GM12878 (cell line): ENCODE measurements at regions not wholly inside any gene's neighbourhood (a gene's known extent, or its start where the extent isn't known, plus 50 kb on each side); places are given as distances from the start of the nearest gene placed in this dataset.

Experiments used
- ATAC-seq: fragments of 200-7000 bp; cut with Tn5 transposase; 3 replicates; pipeline ENCODE4 v1.9.1; 2020; ENCODE audit warnings: mild to moderate bottlenecking, moderate library complexity
- BruUV-seq: library from RNA; stranded (reverse); fragments of 400-500 nt; replicated peaks from 2 replicates; lab custom pipeline; 2021; lab: Mats Ljungman, UMichigan
- CTCF ChIA-PET: fragments of 300-600 bp; sonication (Branson Sonifier 250); formaldehyde crosslinking; extraction: SDS; loops from one replicate; lab custom pipeline; 2021; ENCODE audit warnings: inconsistent platforms; lab: Yijun Ruan, JAX
- POLR2A ChIA-PET: fragments of 350-600 bp; formaldehyde crosslinking; extraction: SDS; loops from one replicate; lab custom pipeline; 2021; ENCODE audit warnings: inconsistent platforms; lab: Charles Lee
- RAD21 ChIA-PET: fragments of 300-600 bp; sonication (Branson Sonifier 250); formaldehyde crosslinking; loops from one replicate; lab custom pipeline; 2023; ENCODE audit warnings: antibody characterized with exemption; ENCODE audit not compliant: unreplicated experiment; lab: Charles Lee
- SMC1A ChIA-PET: fragments of 300-600 bp; sonication (Branson Sonifier 250); formaldehyde crosslinking; loops from one replicate; lab custom pipeline; 2023; ENCODE audit not compliant: unreplicated experiment, uncharacterized antibody; lab: Charles Lee
- DNase-seq: peaks from one replicate; pipeline ENCODE4 v3.0.0-alpha.2; 2011; ENCODE audit warnings: low read depth, low spot score
- FAIRE-seq: peaks from 3 replicates; lab custom pipeline; 2011; peaks lifted over from hg19 to GRCh38; lab: Jason Lieb, UNC
- H2AFZ ChIP-seq: 2 replicates; pipeline ENCODE4 v1.6.0; 2011; ENCODE audit warnings: low read depth, low read length, control low read depth; ENCODE audit not compliant: control insufficient read depth
- H3K27ac ChIP-seq: 2 replicates; pipeline ENCODE4 v1.5.1; 2011; ENCODE audit warnings: control low read depth; ENCODE audit not compliant: control insufficient read depth, insufficient read depth
- H3K27me3 ChIP-seq, 2 experiments: replicated peaks in 1 of 2; 2 replicates each; pipeline versions ENCODE4 v1.6.0 to v1.6.1; 2011; ENCODE audit warnings: low read length in 1 of 2; ENCODE audit not compliant: control insufficient read depth in 2 of 2, insufficient read depth in 2 of 2
- H3K36me3 ChIP-seq, 2 experiments: 2 replicates each; pipeline ENCODE4 v1.5.1; 2011; ENCODE audit warnings: low read length in 1 of 2; ENCODE audit not compliant: control insufficient read depth in 2 of 2, insufficient read depth in 2 of 2
- H3K4me1 ChIP-seq: 2 replicates; pipeline ENCODE4 v1.6.1; 2011; ENCODE audit warnings: mild to moderate bottlenecking, low read length, moderate library complexity, mixed read lengths; ENCODE audit not compliant: control insufficient read depth, insufficient read depth
- H3K4me2 ChIP-seq: 2 replicates; pipeline ENCODE4 v1.6.0; 2011; ENCODE audit warnings: control low read depth; ENCODE audit not compliant: control insufficient read depth, insufficient read depth
- H3K4me3 ChIP-seq: fragments of 200-600 bp; sonication (generic); 2 replicates; pipeline ENCODE4 v1.5.1; 2016
- H3K79me2 ChIP-seq: 2 replicates; pipeline ENCODE4 v1.6.0; 2011; ENCODE audit warnings: low read length; ENCODE audit not compliant: control insufficient read depth, insufficient read depth
- H3K9ac ChIP-seq: 2 replicates; pipeline ENCODE4 v1.8.0; 2011; ENCODE audit warnings: low read length, control low read depth, mixed read lengths; ENCODE audit not compliant: control insufficient read depth, insufficient read depth
- H3K9me3 ChIP-seq: replicated peaks from 3 replicates; pipeline ENCODE4 v1.5.1; 2011; ENCODE audit warnings: mild to moderate bottlenecking, low read length; ENCODE audit not compliant: control insufficient read depth, insufficient read depth
- H4K20me1 ChIP-seq: 2 replicates; pipeline ENCODE4 v1.6.0; 2011; ENCODE audit not compliant: control insufficient read depth, insufficient read depth
- ATF2 ChIP-seq: IDR thresholded peaks from 2 replicates; pipeline ENCODE4 v1.6.1; 2012; ENCODE audit warnings: low read length, inconsistent platforms
- BCL11A ChIP-seq: IDR thresholded peaks from 2 replicates; pipeline ENCODE4 v1.6.1; 2011; ENCODE audit warnings: low read depth, low read length
- CHD1 ChIP-seq: IDR thresholded peaks from 2 replicates; pipeline ENCODE4 v1.6.1; 2012; ENCODE audit warnings: low read depth, low read length, improper control_type of control experiment
- GATAD2B ChIP-seq: fragments of 450-650 bp; conservative IDR thresholded peaks from 2 replicates; pipeline ENCODE4 v1.6.1; 2017; ENCODE audit warnings: low read depth, mild to moderate bottlenecking, moderate library complexity
- HDAC6 ChIP-seq: fragments of 200-600 bp; sonication (generic); IDR thresholded peaks from one replicate; pipeline ENCODE4 v1.8.0; 2017; ENCODE audit warnings: antibody characterized with exemption; ENCODE audit not compliant: unreplicated experiment
- NR2C2 ChIP-seq: IDR thresholded peaks from 2 replicates; pipeline ENCODE4 v1.6.1; 2011; ENCODE audit warnings: borderline replicate concordance, low read depth; ENCODE audit not compliant: control insufficient read depth, insufficient read length
- NR2F1 ChIP-seq: fragments of 450-650 bp; conservative IDR thresholded peaks from 2 replicates; pipeline ENCODE4 v1.6.1; 2017; ENCODE audit warnings: mild to moderate bottlenecking
- POLR2AphosphoS5 ChIP-seq: IDR thresholded peaks from 2 replicates; pipeline ENCODE4 v1.6.1; 2011; ENCODE audit warnings: mild to moderate bottlenecking, low read length, inconsistent platforms
- SUPT20H ChIP-seq: IDR thresholded peaks from 2 replicates; pipeline ENCODE4 v1.6.1; 2011; ENCODE audit warnings: low read depth, mild to moderate bottlenecking, low read length, moderate library complexity, borderline replicate concordance; ENCODE audit not compliant: control insufficient read depth
- TCF3 ChIP-seq: IDR thresholded peaks from 2 replicates; pipeline ENCODE4 v1.6.1; 2012; ENCODE audit warnings: low read depth, mild to moderate bottlenecking, low read length, borderline replicate concordance; ENCODE audit not compliant: insufficient read depth
- ZSCAN29 ChIP-seq: fragments of 450-650 bp; IDR thresholded peaks from 2 replicates; pipeline ENCODE4 v1.6.1; 2017; ENCODE audit warnings: mild to moderate bottlenecking, moderate library complexity
- WGBS: methylation state at CpG from one replicate; pipeline ENCODE4 v1.1.6; 2016; ENCODE audit warnings: low lambda C conversion rate; ENCODE audit not compliant: insufficient replicate concordance, insufficient coverage; ENCODE audit errors: missing lambda C conversion rate; 5-methylcytosine and 5-hydroxymethylcytosine counted together
- in situ Hi-C: fragments of 300-500 bp; cut with MboI; formaldehyde crosslinking; loops from 9 replicates; pipeline ENCODE4 v1.14.3; 2018; ENCODE audit warnings: mixed read lengths
- intact Hi-C: fragments of 100-400 bp; cut with micrococcal nuclease; formaldehyde crosslinking; loops from one replicate; pipeline ENCODE4 v1.14.2; 2022; ENCODE audit not compliant: unreplicated experiment
- TF ChIP-seq, protein P1 (sequence below): IDR thresholded peaks from 2 replicates; pipeline ENCODE4 v1.6.1; 2012; ENCODE audit warnings: low read depth, low read length, improper control_type of control experiment
- TF ChIP-seq, protein P2 (sequence below): fragments of 450-650 bp; IDR thresholded peaks from 2 replicates; pipeline ENCODE4 v1.6.1; 2017; ENCODE audit warnings: antibody characterized with exemption, mild to moderate bottlenecking, moderate library complexity

- no peak overlapping the region for H3K4me2 ChIP-seq
- no peak for FAIRE-seq
- POLR2A ChIA-PET, result no interaction called here
- CTCF ChIA-PET, result no interaction called here
- no peaks in the 10 kb centered on the region for H3K9me3 ChIP-seq
- no peaks in the 10 kb centered on the region for H3K79me2 ChIP-seq
- H3K9ac ChIP-seq, result no peak overlapping the region
- H3K4me1 ChIP-seq, result no peaks in the 10 kb centered on the region
- TF ChIP-seq NR2C2 (no peak), TCF3 (no peak)
- H3K27me3 ChIP-seq, result no peaks in the 10 kb centered on the region
- intact Hi-C loops (no loop called here), in situ Hi-C loops (no loop called here)
- WGBS, result 2% methylated on average over 3 of the region's 3 CpGs
- H4K20me1 ChIP-seq, result no peaks in the 10 kb centered on the region
- no peak for ATAC-seq
- no TSS peak for BruUV-seq
- SMC1A ChIA-PET, result interaction anchor here (1.2 kb wide), 1 partner anchor 9 kb away, joined by 3 read pairs; no protein-coding TSS in a partner anchor
- no peak overlapping the region for H2AFZ ChIP-seq
- no peak for DNase-seq
- RAD21 ChIA-PET, result interaction anchor here (0.7 kb wide), 1 partner anchor 37 kb away, joined by 3 read pairs; no protein-coding TSS in a partner anchor
- H3K27ac ChIP-seq, result no peak overlapping the region
- no peak overlapping the region for H3K4me3 ChIP-seq
- H3K36me3 ChIP-seq, result no peaks in the 10 kb centered on the region
Measured at GRCh38 chr1:69504730-69505252, 62.9 kb upstream of the LRRC7 start.

GRCh38 chr1:69506311-69506710 is 61.4 kb upstream of the LRRC7 start:
- H2AFZ ChIP-seq, result no peak overlapping the region
- ChIA-PET CTCF (no interaction called here), SMC1A (interaction anchor here (1.4 kb wide), 1 partner anchor 11 kb away, joined by 5 read pairs; no protein-coding TSS in a partner anchor), RAD21 (no interaction called here), POLR2A (no interaction called here)
- H3K79me2 ChIP-seq, result no peaks in the 10 kb centered on the region
- H3K4me2 ChIP-seq, result no peak overlapping the region
- DNase-seq (no peak), ATAC-seq (no peak), FAIRE-seq (no peak)
- no peak overlapping the region for H3K27ac ChIP-seq
- in situ Hi-C loops, result no loop called here
- H3K27me3 ChIP-seq, result no peaks in the 10 kb centered on the region
- no peaks in the 10 kb centered on the region for H4K20me1 ChIP-seq
- H3K4me1 ChIP-seq, result no peaks in the 10 kb centered on the region
- BruUV-seq, result no TSS peak
- H3K9me3 ChIP-seq, result no peaks in the 10 kb centered on the region
- intact Hi-C loops, result no loop called here
- H3K9ac ChIP-seq, result no peak overlapping the region
- H3K4me3 ChIP-seq, result no peak overlapping the region
- H3K36me3 ChIP-seq, result no peaks in the 10 kb centered on the region
- 29% methylated on average over 2 of the region's 2 CpGs for WGBS
- TF ChIP-seq HDAC6 (no peak), ZSCAN29 (no peak), CHD1 (no peak), GATAD2B (no peak), SUPT20H (no peak), NR2F1 (no peak), POLR2AphosphoS5 (no peak), ATF2 (no peak), BCL11A (no peak)
- TF ChIP-seq, protein P1, sequence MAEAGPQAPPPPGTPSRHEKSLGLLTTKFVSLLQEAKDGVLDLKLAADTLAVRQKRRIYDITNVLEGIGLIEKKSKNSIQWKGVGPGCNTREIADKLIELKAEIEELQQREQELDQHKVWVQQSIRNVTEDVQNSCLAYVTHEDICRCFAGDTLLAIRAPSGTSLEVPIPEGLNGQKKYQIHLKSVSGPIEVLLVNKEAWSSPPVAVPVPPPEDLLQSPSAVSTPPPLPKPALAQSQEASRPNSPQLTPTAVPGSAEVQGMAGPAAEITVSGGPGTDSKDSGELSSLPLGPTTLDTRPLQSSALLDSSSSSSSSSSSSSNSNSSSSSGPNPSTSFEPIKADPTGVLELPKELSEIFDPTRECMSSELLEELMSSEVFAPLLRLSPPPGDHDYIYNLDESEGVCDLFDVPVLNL, result no peak
- TF ChIP-seq, protein P2, sequence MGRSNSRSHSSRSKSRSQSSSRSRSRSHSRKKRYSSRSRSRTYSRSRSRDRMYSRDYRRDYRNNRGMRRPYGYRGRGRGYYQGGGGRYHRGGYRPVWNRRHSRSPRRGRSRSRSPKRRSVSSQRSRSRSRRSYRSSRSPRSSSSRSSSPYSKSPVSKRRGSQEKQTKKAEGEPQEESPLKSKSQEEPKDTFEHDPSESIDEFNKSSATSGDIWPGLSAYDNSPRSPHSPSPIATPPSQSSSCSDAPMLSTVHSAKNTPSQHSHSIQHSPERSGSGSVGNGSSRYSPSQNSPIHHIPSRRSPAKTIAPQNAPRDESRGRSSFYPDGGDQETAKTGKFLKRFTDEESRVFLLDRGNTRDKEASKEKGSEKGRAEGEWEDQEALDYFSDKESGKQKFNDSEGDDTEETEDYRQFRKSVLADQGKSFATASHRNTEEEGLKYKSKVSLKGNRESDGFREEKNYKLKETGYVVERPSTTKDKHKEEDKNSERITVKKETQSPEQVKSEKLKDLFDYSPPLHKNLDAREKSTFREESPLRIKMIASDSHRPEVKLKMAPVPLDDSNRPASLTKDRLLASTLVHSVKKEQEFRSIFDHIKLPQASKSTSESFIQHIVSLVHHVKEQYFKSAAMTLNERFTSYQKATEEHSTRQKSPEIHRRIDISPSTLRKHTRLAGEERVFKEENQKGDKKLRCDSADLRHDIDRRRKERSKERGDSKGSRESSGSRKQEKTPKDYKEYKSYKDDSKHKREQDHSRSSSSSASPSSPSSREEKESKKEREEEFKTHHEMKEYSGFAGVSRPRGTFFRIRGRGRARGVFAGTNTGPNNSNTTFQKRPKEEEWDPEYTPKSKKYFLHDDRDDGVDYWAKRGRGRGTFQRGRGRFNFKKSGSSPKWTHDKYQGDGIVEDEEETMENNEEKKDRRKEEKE, result no peak
